GM04504 (cell line): ENCODE measurements at regions not wholly inside any gene's neighbourhood (a gene's known extent, or its start where the extent isn't known, plus 50 kb on each side); places are given as distances from the start of the nearest gene placed in this dataset.

ENCODE experiments used
- DNase-seq: peaks from one replicate; pipeline ENCODE4 v3.0.0-alpha.2; 2012; ENCODE audit warnings: low read depth

- DNase-seq, result no peak
These were observed 222.7 kb upstream of the LNX1 start for GRCh38 chr4:53813998-53814397.

GRCh38 chr4:53810643-53811042 is 219.4 kb upstream of the LNX1 start:
- DNase-seq, result no peak

DNA sequence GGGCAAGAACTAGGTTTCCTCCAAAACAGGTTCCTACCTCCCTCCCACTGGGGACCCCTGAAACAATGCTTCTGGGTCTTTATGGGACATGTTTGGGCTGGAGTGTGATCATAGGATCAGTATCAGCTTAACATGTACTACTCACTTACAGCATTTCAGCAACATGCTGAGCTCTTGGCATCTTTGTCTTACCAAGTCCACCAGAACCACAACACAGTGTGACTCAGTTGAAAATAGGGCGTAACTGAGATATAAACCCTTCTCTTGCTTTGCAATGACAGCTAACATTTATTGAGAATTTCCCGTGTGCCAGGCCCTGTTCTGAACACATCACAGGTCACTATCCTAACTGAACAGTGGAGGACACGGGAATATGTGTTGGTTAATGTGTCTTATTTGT is 218.5 kb upstream of the LNX1 start:
- no peak for DNase-seq

DNA sequence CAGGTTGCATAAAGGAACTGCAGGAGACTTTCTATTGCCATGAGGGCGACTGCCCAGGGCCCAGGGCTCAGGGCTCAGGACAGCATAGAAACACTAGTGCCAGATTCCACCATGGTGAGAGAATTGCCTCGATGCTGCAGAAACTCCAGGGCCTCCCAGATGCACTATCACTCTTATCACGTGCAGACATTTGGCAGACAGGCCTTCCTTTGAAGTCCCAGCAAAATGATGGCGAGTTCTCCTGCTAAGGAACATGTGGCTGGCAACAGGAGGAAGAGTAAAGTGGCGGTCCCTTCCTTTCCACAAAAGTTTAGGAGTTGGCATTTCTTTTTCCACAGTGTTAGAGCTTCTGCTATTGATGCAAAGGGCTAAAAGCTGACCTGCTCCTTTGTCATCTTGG is 214.0 kb upstream of the LNX1 start:
- no peak for DNase-seq

GRCh38 chr4:53804719-53805118 is 213.4 kb upstream of the LNX1 start:
- no peak for DNase-seq

DNA sequence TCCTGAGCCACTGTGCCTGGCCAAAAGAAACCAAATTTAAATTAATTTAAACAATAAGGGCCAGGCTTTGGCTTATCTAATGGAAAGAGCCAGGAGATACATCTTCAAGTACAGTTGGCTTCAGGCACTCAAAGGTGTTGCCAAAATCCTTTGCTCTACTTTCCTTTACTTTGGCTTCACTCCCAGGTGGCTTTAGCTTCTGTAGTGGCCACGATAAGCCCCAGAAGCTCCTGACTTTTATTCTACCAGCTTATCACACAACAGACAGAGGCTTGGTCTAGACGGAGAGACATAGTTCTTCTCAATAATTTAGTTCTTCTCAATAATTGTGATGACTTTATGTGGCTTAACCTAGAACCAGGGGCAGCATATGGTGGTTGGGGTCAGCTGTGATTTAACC is 211.2 kb upstream of the LNX1 start:
- DNase-seq, result no peak

DNA sequence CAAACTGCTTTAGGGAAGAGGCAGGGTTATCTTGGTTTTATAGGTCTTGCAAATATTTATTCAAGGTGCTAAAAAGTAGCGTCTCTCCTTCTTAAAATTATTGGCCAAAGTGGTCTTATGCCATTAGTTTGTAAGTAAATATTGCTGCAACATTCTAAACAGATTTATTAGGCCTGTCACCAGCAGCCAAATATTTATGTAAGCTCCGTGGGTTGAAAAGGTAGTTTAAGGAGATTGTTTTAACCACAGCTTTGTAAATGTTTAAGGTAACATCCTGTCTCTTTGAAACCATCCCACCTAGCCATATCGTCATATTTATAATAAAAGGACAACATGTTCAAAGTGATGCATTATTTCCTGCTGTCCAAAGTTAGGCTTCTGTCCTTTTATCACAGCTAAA is 210.1 kb upstream of the LNX1 start:
- no peak for DNase-seq

- no peak for DNase-seq
These were observed 209.5 kb upstream of the LNX1 start for GRCh38 chr4:53800741-53801140.

DNA sequence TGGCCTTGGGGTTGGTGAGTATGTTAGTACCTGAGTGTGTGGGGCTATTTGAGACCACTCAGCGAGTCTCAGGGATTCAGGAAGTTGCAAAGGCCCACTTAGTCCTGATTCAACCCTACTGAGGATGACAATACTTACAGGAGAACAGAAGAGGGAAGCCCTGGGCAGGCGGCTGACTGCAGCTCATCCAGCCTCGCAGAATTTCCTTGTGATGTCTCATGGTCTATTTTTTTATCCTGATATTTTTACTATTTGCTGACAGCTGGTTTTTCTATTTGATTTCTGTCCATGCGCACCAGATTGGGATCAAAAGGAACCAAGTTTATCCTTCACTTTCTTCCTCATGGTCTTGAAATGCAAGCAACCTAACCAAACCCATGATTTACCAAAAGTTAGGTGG is 201.8 kb upstream of the LNX1 start:
- no peak for DNase-seq

DNA sequence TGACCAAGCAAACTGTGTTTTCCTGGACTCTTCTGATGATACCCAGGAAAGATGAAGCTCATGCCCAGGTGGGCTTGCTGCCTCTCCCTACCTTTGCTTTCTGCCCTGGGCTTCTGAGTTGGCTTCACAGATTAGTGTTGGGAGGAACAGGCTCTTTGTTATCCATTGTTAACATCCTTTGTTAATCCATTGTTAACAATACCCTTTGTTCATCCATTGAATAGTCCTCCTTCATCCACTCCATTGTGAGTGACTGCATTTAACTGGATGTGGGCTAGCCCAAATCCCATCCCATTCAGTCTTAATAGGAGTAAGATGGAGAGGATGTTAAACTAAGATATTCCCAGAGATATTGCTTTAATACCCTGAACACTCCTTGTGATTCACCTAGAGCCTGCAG is 199.0 kb upstream of the LNX1 start:
- DNase-seq, result no peak

- no peak for DNase-seq
These were observed 197.3 kb upstream of the LNX1 start for GRCh38 chr4:53788621-53789020.

DNA sequence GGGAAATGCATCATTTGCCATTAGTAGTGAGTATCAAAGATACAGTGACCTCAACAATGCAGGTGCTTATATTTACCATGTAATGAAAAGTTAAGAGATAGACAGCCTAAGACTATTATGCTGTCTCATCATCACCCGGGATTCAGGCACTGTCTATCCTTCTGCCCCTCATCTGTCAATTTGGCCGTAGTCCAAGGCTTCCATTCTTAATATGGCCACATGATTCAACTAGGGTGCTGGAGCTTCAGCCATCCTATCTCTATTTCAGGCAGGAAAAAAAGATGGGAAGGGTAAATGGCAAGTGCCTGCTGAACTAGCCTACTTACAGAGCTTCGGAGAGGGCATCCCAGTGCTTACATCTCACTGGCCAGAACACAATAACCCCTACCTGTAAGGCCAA is 196.7 kb upstream of the LNX1 start:
- no peak for DNase-seq

- peak; percentile 60 for DNase-seq
These were observed 195.3 kb upstream of the LNX1 start for GRCh38 chr4:53786632-53787031.

DNA sequence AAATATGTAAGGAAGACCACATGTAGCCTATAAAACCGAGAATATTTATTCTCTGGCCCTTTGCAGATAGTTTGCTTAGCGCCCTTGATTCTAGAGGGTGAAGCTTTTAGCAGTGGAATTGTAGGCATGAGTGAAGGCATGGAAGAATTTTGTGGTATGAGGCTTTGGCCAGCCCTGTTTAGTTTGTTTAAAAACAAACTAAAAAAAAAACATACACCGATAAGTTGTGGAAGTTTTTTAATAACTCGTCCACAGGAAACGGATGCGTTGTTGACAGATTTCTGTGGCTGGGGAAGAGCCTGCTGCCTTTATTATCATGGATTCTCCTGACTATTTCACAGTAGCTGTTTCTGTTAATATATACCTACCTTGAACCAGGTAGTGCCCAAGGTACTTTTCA is 194.7 kb upstream of the LNX1 start:
- DNase-seq, result no peak

- no peak for DNase-seq
These were observed 192.8 kb upstream of the LNX1 start for GRCh38 chr4:53784112-53784511.

- DNase-seq, result no peak
These were observed 192.0 kb upstream of the LNX1 start for GRCh38 chr4:53783208-53783859.

- no peak for DNase-seq
These were observed 191.2 kb upstream of the LNX1 start for GRCh38 chr4:53782458-53782845.

DNA sequence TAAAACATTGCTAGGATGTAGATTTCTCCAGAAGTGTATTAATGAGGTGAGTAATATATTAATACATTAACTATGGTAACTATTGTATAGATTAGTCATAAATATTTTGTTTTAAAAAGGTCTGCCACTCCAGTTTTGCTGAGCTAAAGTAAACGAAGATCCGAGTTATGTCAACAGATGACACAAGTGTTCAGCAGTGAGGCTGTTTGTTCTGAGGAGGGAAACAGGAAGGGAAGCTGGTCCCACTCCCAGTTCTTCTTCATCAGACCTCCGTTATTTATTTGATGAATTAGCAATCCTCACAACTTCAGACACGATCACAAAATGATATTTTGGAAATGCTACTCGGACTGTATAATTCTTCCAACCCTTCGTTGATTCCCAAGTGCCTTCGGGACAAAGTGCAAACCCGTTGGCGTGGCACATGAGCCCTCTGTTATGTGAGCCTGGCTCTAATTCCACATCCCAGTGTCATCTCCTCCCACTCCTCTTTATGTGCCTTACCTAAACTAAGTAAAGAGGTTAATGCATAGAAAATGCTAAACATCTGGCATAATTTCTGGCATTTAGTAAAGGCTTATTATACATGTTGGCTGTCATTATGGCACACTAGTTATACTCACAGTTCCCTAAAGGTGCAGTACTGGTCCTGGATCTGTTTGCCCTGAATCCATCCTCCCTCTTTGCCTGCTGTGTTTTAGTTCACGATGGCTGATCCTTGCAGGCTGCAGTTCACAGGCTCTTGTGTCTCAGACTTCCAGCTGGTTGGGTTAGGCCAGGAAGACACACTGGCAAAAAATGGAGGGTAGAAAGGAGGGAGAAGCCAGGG is 190.6 kb upstream of the LNX1 start:
- no peak for DNase-seq

DNA sequence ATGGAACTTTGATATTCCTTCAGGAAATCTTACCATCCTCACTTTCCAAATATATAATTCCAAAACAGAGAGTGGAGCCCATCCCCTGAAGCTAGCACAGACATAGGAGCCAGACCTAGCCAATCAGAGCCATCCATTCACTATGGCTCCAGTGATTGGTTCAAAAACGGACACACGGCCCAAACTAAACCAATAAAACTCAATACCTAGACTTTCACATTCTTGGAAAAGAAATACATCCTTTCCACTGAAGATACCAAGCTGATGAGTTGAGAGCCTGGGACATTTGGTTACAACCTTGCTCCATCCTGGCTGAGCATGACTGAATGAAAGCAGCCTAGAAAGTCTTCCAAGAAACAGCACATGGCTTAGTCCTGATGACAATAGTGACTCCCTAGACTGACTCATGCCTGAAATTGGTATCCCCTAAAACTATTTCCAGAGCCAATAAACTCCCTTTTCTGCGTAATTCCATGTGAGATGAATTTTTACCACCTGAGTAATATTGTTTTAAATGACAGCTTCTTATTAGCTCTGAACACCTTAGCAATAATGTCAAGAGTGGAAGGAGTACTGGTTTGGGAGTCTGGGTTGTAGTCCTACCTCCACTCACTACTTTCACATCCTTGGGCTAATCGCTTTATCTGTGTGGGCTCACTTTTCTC is 189.6 kb upstream of the LNX1 start:
- peak; percentile 42 for DNase-seq

DNA sequence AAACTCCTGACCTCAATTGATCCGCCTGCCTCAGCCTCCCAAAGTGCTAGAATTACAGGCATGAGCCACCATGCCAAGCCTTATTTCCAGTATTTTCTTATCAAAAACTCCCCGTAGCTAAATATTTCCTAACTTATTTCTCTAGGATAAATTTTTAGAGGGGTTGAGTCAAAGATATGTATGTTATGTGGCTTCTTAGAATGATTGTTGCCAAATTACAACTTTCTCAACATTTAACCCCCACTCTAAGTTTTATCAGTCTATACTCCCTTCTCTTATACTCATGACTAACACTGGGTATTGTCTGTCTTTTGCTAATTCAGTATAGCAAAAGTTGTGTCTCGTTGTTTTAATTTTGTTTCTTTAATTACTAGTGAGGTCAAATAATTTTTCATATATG is 187.7 kb upstream of the LNX1 start:
- DNase-seq, result no peak

DNA sequence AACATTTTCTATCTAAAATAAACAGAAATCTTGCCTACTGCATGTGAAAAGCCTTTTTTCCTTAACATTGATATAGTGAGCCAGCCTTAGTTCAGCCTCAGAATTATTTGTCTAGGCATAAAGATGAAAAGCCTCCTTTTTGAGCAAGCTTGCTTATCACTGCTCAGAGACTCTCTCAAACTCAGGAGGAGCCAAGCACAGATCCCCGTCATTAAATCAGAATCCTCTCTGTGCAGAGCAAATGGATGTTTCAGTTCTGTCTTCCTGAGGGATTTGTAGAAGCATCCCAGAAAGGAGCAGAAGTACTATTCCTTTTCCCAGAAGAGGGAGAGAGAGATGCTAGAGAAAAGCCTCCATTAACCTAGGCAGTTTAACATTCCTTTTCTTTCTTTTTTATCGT is 186.9 kb upstream of the LNX1 start:
- no peak for DNase-seq

DNA sequence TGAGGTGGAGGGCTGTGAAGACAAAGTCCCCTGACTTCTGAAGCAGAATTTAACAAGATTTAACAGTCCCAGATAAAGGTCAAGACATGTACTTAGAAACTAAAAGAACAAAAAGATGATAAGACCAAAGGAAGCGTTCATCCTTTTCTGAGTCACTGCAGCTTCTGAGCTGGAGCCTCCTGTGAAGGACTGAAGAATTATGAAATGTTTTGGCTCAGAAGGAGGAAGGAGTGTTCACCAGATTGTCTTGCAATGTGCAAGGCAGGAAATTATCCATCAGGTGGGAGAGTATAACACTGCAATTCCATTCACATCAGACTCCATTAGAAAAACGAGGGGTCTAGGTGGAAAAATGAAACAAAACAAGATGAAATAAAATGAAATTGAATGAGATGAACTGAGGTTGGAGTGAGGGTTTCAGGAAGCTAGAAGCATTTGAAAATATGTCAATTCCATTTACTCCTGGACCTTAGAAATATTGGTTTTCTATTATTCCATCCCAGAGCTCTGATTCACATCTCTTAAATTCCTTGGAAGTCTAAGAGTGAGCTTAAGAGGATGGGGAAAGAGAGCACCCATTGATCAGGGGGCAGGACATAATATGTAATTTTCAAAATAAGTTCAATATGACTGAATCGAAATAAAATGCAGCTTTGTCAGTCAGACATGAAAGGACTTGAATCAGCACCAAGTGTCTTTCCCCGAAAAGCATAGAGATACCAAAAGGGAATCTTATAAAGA is 186.1 kb upstream of the LNX1 start:
- peak; percentile 62 for DNase-seq

DNA sequence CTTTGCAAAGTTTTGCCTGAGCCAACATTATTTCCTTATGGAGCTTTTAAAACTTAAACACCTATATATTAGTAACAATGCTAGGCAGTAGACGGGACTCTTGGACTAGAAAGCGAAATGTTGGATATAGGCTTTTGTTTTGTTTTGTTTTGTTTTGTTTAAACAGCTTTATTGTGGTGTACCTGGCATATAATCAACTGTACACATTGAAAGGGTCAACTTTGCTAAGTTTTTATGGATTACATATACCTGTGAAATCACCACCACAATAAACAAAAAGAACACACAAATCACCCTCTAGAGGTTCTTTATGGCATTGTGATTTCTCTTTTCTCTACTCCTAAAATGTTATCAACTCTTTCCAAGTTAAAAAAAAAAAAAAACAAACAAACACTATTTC is 184.9 kb upstream of the LNX1 start:
- no peak for DNase-seq
